HUES48 (cell line): ENCODE measurements at regions not wholly inside any gene's neighbourhood (a gene's known extent, or its start where the extent isn't known, plus 50 kb on each side); places are given as distances from the start of the nearest gene placed in this dataset.

Source experiments
- H3K27ac ChIP-seq: one replicate; pipeline ENCODE4 v1.7.0; 2013; ENCODE audit warnings: low read depth, low read length, inconsistent platforms
- H3K27me3 ChIP-seq: 2 replicates; pipeline ENCODE4 v1.6.1; 2013; ENCODE audit warnings: mild to moderate bottlenecking, low read length; ENCODE audit not compliant: control insufficient read depth, insufficient read depth
- H3K36me3 ChIP-seq: 2 replicates; pipeline ENCODE4 v1.6.1; 2013; ENCODE audit warnings: low read length; ENCODE audit not compliant: control insufficient read depth, insufficient read depth
- H3K4me1 ChIP-seq: 2 replicates; pipeline ENCODE4 v1.6.1; 2013; ENCODE audit warnings: mild to moderate bottlenecking, low read length; ENCODE audit not compliant: control insufficient read depth, insufficient read depth
- H3K4me3 ChIP-seq: 2 replicates; pipeline ENCODE4 v1.5.1; 2013; ENCODE audit warnings: mild to moderate bottlenecking, low read depth, low read length
- H3K9ac ChIP-seq: 2 replicates; pipeline ENCODE4 v1.6.1; 2013; ENCODE audit warnings: mild to moderate bottlenecking, low read depth, low read length, moderate library complexity
- H3K9me3 ChIP-seq: 2 replicates; pipeline ENCODE4 v1.6.1; 2013; ENCODE audit warnings: low read length; ENCODE audit not compliant: control insufficient read depth, insufficient read depth

DNA sequence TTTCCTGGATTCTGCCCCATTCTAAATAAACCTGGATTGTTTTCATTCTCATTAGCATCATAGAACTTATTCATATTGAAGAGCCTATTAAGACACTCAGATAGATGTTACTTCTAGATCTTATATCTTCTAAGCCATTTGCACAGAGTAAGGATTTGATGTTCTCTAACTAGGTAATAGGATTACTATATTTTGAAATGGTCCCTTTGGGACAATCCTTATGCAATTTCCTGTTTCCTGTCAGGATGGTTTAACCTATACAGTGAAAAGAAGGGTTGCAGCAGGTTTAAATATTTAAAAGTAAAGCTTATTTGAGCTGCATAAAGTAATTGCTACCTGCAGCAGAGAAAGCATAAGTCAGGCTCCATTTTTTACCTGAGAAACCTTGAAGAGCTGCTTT is 860.1 kb downstream of the TFAP2A start:
- Histone ChIP-seq H3K9ac (no peak overlapping the region), H3K4me1 (no peaks in the 10 kb centered on the region), H3K27me3 (no peaks in the 10 kb centered on the region), H3K9me3 (peaks cover 23% of the 10 kb centered on the region), H3K4me3 (no peak overlapping the region), H3K36me3 (no peaks in the 10 kb centered on the region), H3K27ac (no peak overlapping the region)

DNA sequence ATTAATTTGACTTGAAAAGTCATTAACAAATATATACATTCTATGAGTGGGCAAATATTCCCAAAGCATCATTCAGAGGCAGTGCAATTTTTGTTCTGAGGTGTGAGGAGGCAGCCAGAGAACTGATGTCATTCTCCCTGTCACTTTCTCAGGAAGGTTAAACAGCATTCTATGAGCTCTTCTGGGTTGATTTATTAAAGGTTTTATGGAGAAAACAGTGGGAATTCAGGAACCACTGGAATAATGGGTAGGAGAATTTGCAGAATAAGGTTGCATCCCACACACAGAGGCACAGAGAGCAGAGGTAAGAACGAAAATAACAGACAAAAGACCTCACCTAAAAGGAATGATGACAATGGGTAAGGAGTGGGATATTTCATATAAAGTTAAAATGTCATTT is 860.6 kb downstream of the TFAP2A start:
- H3K4me1 ChIP-seq, result no peaks in the 10 kb centered on the region
- peaks cover 23% of the 10 kb centered on the region for H3K9me3 ChIP-seq
- no peak overlapping the region for H3K4me3 ChIP-seq
- H3K9ac ChIP-seq, result no peak overlapping the region
- H3K36me3 ChIP-seq, result no peaks in the 10 kb centered on the region
- H3K27me3 ChIP-seq, result no peaks in the 10 kb centered on the region
- H3K27ac ChIP-seq, result no peak overlapping the region

DNA sequence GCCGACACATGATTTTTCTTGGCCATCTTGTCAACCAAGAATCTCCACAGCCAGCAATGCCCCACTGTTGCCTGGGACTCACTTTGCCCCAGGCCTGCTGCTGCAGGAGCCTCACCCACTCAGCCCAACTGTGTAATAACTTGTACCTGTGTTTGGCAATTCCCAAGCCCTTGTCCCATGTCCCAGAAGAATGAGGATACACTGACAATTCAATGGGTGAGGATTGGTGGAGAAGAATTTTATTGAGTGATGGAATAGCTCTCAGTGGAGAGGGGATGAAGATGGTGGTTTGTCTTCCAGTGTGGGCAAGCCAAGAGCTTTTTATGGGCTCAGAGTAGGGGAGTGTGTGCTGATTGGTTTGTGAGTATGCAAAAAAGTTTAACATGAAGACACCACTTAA is 861.9 kb downstream of the TFAP2A start:
- no peak overlapping the region for H3K27ac ChIP-seq
- no peak overlapping the region for H3K9ac ChIP-seq
- H3K4me3 ChIP-seq, result no peak overlapping the region
- no peaks in the 10 kb centered on the region for H3K4me1 ChIP-seq
- peaks cover 23% of the 10 kb centered on the region for H3K9me3 ChIP-seq
- no peaks in the 10 kb centered on the region for H3K36me3 ChIP-seq
- H3K27me3 ChIP-seq, result no peaks in the 10 kb centered on the region

DNA sequence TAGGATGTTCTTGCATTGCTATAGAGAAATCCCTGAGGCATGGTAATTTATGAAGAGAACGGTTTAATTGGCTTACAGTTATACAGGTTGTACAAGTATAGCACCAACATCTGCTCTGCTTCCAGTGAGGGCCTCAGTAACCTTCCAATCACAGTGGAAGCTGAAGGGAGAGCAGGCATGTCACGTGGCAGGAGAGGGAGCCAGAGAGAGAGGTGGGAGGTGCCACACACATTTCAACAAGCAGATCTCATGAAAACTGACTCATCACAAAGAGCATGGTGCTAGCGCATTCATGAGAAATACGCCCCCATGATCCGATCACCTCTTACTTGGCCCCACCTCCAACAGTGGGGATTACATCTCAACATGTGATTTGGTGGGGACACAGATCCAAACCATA is 871.2 kb downstream of the TFAP2A start:
- Histone ChIP-seq H3K4me3 (no peak overlapping the region), H3K27me3 (no peaks in the 10 kb centered on the region), H3K27ac (no peak overlapping the region), H3K9me3 (no peaks in the 10 kb centered on the region), H3K36me3 (no peaks in the 10 kb centered on the region), H3K9ac (no peak overlapping the region), H3K4me1 (no peaks in the 10 kb centered on the region)

DNA sequence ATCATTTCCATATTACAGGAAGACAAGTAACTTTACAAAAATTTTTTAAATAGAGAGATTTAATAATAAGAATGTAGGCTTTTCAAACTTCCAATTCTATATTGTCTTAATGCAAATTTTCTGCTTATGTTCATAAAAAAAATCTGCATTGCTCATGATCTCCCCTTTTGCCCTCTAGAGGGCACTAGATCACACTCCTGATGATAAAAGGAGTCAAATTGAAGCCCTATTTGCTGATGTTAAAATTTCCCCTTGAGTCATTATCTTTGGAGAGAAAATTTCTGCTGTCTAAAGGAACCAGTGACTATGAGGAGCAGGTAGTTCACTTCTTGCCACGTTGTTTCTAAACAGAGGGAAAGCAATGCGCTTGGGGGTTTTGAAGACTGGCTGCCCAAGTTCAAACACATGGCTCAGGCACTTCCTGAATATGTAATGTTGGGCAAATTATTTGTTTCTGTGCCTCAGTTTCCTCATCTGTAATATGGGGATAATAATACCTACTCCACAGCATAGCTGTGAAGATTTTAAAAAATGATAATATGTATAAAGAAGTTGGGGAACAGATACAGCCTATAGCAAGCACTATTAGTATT is 874.2 kb downstream of the TFAP2A start:
- Histone ChIP-seq H3K9me3 (no peaks in the 10 kb centered on the region), H3K27ac (no peak overlapping the region), H3K4me3 (no peak overlapping the region), H3K27me3 (no peaks in the 10 kb centered on the region), H3K9ac (no peak overlapping the region), H3K36me3 (no peaks in the 10 kb centered on the region), H3K4me1 (no peaks in the 10 kb centered on the region)

DNA sequence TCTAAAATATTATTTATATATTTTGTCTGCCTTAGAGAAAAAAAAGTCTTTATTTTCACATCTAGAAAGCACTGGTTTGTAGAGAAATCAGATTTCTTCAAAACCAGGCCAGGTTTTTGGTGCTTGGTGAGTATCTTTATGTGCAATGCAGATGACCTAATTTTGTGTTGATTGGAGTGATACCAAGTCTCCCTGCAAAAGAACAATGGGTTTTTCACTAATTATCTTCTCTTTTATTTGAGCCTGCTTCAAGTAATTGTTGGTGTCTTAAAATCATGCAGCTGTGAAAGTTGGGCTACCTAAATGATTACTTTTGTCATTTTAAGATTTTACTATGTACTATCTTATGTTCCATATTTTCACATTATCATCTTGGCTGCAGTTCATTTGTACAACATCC is 874.7 kb downstream of the TFAP2A start:
- Histone ChIP-seq H3K4me3 (no peak overlapping the region), H3K9ac (no peak overlapping the region), H3K36me3 (no peaks in the 10 kb centered on the region), H3K9me3 (no peaks in the 10 kb centered on the region), H3K27ac (no peak overlapping the region), H3K27me3 (no peaks in the 10 kb centered on the region), H3K4me1 (no peaks in the 10 kb centered on the region)

DNA sequence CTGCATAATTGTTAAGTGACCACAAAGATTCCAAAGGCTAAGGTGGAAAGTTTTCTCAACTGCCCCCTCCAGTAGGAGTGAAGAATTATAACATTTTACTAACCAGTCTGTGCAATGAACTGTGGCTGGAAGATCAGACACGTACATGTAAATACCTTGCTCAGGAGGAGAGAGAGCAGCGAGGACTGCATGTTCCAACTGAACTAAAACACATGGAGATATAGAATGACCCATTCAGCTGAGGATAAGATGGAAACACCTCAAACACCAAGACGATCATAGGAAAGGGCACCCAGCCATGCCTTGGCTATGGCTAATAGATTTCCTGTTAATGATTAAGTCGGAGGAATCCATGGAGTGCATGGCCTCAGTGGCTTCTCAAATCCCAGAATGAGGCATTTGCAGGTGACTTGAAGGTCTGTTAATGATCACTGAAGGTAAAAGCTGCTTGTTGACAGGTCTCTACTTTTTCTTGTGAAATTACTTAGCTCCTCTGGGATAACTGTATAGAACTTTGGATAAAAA is 875.6 kb downstream of the TFAP2A start:
- Histone ChIP-seq H3K9me3 (no peaks in the 10 kb centered on the region), H3K4me3 (no peak overlapping the region), H3K27ac (no peak overlapping the region), H3K4me1 (no peaks in the 10 kb centered on the region), H3K27me3 (no peaks in the 10 kb centered on the region), H3K36me3 (no peaks in the 10 kb centered on the region), H3K9ac (no peak overlapping the region)

DNA sequence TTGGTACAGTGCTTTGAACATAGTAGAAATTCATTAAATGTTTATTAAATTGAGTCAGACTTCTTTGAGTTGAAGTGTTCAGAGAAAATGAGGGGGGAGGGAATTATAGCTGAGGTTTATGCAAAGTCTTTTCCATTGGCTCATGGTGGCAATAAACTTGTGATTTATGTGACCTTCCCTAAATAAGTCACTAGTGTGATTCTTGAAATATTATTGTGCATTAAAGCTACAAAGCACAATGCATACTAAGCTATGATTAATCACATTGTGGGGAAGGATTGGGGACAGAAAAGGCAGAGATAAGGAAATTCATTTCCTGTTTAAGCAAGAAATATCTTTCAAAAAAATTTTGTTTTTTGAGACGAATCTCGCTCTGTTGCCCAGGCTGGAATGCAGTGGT is 877.5 kb downstream of the TFAP2A start:
- H3K4me3 ChIP-seq, result no peak overlapping the region
- no peaks in the 10 kb centered on the region for H3K36me3 ChIP-seq
- H3K4me1 ChIP-seq, result no peaks in the 10 kb centered on the region
- H3K9ac ChIP-seq, result no peak overlapping the region
- no peaks in the 10 kb centered on the region for H3K9me3 ChIP-seq
- no peaks in the 10 kb centered on the region for H3K27me3 ChIP-seq
- H3K27ac ChIP-seq, result no peak overlapping the region

DNA sequence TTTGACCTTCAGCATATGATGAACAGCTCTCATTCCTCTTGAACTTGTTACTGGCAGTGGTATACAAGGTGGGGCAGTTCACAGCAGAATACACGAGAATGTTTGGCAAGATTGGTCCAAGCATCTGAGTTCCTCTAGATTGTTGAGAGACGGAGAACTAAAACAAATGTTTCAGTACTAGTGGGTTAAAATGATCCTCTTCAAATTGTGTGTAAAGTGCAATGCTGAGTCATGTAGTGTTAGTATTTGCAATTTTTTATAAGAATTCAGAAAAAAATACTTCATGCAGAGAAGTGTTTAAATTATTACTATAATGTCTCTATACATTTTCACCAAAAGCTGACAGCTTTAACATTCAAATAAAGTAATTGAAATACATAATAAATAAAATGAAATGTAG is 879.8 kb downstream of the TFAP2A start:
- H3K9ac ChIP-seq, result no peak overlapping the region
- no peak overlapping the region for H3K4me3 ChIP-seq
- H3K36me3 ChIP-seq, result no peaks in the 10 kb centered on the region
- H3K4me1 ChIP-seq, result no peaks in the 10 kb centered on the region
- no peaks in the 10 kb centered on the region for H3K9me3 ChIP-seq
- no peaks in the 10 kb centered on the region for H3K27me3 ChIP-seq
- H3K27ac ChIP-seq, result no peak overlapping the region

DNA sequence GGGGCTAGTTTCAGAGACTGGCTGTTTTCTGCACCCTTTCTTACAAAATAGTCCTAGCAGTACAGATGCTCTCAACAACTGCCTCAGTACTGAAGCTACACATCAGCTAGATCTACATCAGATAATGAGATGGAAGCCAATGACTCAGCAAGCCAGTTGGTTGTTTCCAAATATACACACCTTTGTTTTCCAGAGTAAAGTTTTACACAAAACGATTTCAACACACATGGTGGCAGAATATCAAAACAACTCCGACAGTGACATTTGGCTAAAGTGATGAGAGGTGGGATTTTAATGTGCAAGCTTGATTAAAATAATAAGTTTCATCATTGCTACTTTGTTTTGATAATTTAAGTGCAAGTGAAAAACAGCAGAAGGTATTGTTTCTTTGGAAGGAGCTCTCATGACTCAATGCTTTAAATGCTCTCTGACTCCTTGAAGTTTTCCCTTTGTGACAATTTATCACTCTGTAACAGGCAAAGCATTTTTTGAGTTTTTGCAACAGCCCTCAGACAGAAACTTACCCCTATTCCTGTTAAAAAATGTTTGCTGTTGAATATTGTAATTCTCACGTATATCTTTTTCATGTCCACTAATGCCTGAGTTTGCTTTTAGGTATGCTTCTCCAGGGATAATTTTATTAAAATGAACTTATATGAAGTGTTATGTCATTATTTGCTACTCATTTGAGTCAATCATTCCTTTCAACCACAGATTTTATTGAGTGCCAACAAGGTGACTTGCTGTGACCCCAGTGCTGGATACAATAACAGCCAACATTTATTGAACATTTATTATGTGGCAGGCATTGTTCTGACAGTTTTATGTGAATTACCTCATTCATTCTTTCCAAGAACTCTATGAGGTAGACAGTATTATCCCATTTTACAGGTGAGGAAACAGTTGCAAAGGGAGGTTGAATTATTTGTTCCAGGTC is 882.0 kb downstream of the TFAP2A start:
- Histone ChIP-seq H3K36me3 (no peaks in the 10 kb centered on the region), H3K27ac (no peak overlapping the region), H3K4me3 (no peak overlapping the region), H3K4me1 (no peaks in the 10 kb centered on the region), H3K9ac (no peak overlapping the region), H3K27me3 (no peaks in the 10 kb centered on the region), H3K9me3 (no peaks in the 10 kb centered on the region)

DNA sequence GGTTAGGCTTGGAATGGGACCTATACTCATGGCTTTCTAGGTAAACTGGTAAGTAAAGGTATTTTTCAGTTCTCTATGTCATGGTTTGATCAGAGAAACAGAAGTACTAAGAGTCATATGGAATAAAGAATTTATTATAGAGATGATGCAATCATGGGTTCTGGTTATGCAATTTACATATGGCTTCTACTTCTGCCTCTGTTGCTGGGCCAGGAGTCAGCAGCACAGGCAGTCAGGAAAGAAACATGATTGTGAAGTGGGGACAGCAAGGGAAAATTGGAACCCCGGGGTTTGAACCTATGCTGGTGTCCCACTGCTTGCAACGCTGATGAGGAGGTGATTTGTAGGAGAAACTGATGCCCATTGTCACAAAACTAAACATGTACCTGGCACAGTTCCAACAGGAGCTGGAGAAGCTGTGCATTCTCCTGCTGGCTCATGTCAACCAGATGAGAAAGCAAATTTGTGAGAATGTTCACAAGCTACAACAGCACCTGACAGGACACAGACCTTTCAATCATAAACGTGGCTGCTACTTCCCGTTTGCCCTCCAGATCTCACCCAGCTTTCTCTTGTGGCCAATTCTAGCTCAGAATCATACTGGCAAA is 887.1 kb downstream of the TFAP2A start:
- H3K27ac ChIP-seq, result no peak overlapping the region

More for the DNA sequence above, 887.1 kb downstream of the TFAP2A start:
- Histone ChIP-seq H3K9ac (no peak overlapping the region), H3K4me1 (no peaks in the 10 kb centered on the region), H3K36me3 (no peaks in the 10 kb centered on the region), H3K4me3 (no peak overlapping the region), H3K27me3 (no peaks in the 10 kb centered on the region), H3K9me3 (no peaks in the 10 kb centered on the region)
